ENCODE measurements at regions not wholly inside any gene's neighbourhood (a gene's known extent, or its start where the extent isn't known, plus 50 kb on each side); places are given as distances from the start of the nearest gene placed in this dataset.
A peak's percentile ranks its signal among the peaks of the same experiment; 100 is the strongest.

- H3K4me3 ChIP-seq: no peak overlapping the region
- DNase-seq: no peak
- no peak overlapping the region for H3K27ac ChIP-seq
- H3K4me1 ChIP-seq: peaks cover 11% of the 10 kb centered on the region
- no peaks in the 10 kb centered on the region for H3K9me3 ChIP-seq (replicated peaks)
- no peaks in the 10 kb centered on the region for H3K36me3 ChIP-seq
- no peaks in the 10 kb centered on the region for H3K27me3 ChIP-seq
These were observed 903.9 kb upstream of the ADGRL2 start for GRCh38 chr1:80896781-80897356.

GRCh38 chr1:80894921-80895320 lies 905.8 kb upstream of the ADGRL2 start:
- Histone ChIP-seq H3K36me3 (no peaks in the 10 kb centered on the region), H3K4me3 (no peak overlapping the region), H3K27me3 (no peaks in the 10 kb centered on the region), H3K27ac (no peak overlapping the region), H3K4me1 (peaks cover 11% of the 10 kb centered on the region), H3K9me3 (replicated peaks) (no peaks in the 10 kb centered on the region)
- no peak for DNase-seq

- Histone ChIP-seq H3K27me3 (no peaks in the 10 kb centered on the region), H3K36me3 (no peaks in the 10 kb centered on the region), H3K27ac (peak overlapping the region; percentile 39; the same call in 1 of the 2 replicates), H3K9me3 (replicated peaks) (no peaks in the 10 kb centered on the region), H3K4me1 (peaks cover 11% of the 10 kb centered on the region), H3K4me3 (peak overlapping the region; percentile 22)
- peak in 1 of 2 experiments; percentile 27 for DNase-seq
These were observed 907.6 kb upstream of the ADGRL2 start for GRCh38 chr1:80893115-80893514.

GRCh38 chr1:80892539-80892938 lies 908.2 kb upstream of the ADGRL2 start:
- peaks cover 11% of the 10 kb centered on the region for H3K4me1 ChIP-seq
- H3K4me3 ChIP-seq: peak overlapping the region; percentile 22
- H3K9me3 ChIP-seq (replicated peaks): no peaks in the 10 kb centered on the region

DNA sequence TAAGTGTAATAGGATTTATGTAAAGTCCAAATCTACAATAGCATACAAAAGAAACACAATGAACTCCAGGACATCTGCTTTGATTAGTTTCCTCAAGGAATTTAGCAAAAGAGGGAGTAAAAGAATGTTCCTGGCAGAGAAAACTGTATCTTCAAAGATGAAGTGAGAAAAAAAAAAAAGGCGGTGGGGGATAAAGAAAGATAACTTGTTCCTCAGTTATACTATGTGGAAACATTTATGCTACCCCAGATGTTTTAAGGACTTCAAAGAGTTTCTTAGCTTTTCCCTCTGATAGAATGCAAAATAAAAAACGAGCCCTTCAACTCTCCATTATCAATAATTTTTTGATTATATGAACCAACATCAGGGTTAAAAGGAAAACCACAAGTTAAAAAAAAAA lies 908.9 kb upstream of the ADGRL2 start:
- H3K4me3 ChIP-seq: no peak overlapping the region
- no peaks in the 10 kb centered on the region for H3K36me3 ChIP-seq
- no peaks in the 10 kb centered on the region for H3K27me3 ChIP-seq
- H3K4me1 ChIP-seq: peaks cover 11% of the 10 kb centered on the region
- no peak overlapping the region for H3K27ac ChIP-seq
- no peaks in the 10 kb centered on the region for H3K9me3 ChIP-seq (replicated peaks)
- no peak for DNase-seq

More at GRCh38 chr1:80892539-80892938, 908.2 kb upstream of the ADGRL2 start:
- peak; percentile 23 to 66 for DNase-seq
- Histone ChIP-seq H3K36me3 (no peaks in the 10 kb centered on the region), H3K27ac (peak overlapping the region; percentile 39; the same call in 1 of the 2 replicates), H3K27me3 (no peaks in the 10 kb centered on the region)

- H3K36me3 ChIP-seq: no peaks in the 10 kb centered on the region
- H3K4me3 ChIP-seq: no peak overlapping the region
- peaks cover 8% of the 10 kb centered on the region; the same call in 1 of the 2 replicates for H3K4me1 ChIP-seq
- H3K27ac ChIP-seq: no peak overlapping the region
- DNase-seq: no peak
- no peaks in the 10 kb centered on the region for H3K27me3 ChIP-seq
- no peaks in the 10 kb centered on the region for H3K9me3 ChIP-seq (replicated peaks)
These were observed 918.2 kb upstream of the ADGRL2 start for GRCh38 chr1:80882553-80882952.

- DNase-seq: no peak
- Histone ChIP-seq H3K36me3 (no peaks in the 10 kb centered on the region), H3K27me3 (no peaks in the 10 kb centered on the region), H3K4me1 (peaks cover 8% of the 10 kb centered on the region; the same call in 1 of the 2 replicates), H3K4me3 (no peak overlapping the region), H3K27ac (no peak overlapping the region), H3K9me3 (replicated peaks) (no peaks in the 10 kb centered on the region)
These were observed 922.4 kb upstream of the ADGRL2 start for GRCh38 chr1:80878343-80878742.

GRCh38 chr1:80876035-80876434 lies 924.7 kb upstream of the ADGRL2 start:
- H3K9me3 ChIP-seq (replicated peaks): no peaks in the 10 kb centered on the region
- H3K27me3 ChIP-seq: no peaks in the 10 kb centered on the region
- H3K4me1 ChIP-seq: no peaks in the 10 kb centered on the region
- no peaks in the 10 kb centered on the region for H3K36me3 ChIP-seq
- DNase-seq: no peak
- no peak overlapping the region for H3K4me3 ChIP-seq
- no peak overlapping the region for H3K27ac ChIP-seq

DNA sequence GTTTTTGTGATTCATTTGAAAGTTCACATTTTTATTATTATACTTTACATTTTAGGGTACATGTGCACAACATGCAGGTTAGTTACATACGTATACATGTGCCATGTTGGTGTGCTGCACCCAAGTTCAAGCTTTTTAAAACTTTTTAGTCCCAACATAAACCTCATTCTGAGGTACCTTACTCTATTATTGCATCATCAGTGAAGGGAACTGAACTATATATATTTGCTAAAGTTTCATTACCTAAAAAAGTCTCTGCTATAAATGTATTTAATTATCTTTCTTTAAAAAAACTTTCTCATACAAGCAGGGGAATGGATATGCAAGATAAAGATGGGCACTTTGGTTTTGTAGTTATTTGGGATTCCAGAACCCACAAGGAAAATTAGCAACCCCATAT lies 931.4 kb upstream of the ADGRL2 start:
- Histone ChIP-seq H3K36me3 (no peaks in the 10 kb centered on the region), H3K4me1 (peaks cover 12% of the 10 kb centered on the region), H3K4me3 (no peak overlapping the region), H3K27me3 (no peaks in the 10 kb centered on the region), H3K27ac (no peak overlapping the region), H3K9me3 (replicated peaks) (no peaks in the 10 kb centered on the region)
- no peak for DNase-seq

DNA sequence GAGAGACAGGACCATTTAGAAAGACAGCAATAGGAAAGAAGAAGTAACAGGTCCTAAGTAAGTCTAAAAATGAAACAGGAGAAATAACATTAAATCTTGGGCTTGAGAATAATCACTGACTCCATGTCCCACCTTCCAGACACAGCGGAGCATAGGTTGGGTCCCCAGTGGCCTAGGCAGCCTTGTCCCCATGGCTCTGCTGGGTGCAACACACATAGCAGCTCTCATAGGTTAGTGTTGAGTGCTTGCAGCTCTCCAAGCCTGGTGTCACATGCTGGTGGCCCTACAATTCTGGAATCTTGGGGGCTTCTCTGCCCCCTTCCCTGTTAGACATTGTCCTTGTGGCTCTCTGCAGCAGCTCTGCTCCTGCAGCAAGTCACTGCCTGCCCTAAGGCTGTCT lies 952.8 kb upstream of the ADGRL2 start:
- no peak overlapping the region for H3K4me3 ChIP-seq
- no peaks in the 10 kb centered on the region for H3K4me1 ChIP-seq
- no peak overlapping the region for H3K27ac ChIP-seq
- no peaks in the 10 kb centered on the region for H3K9me3 ChIP-seq (replicated peaks)
- no peaks in the 10 kb centered on the region for H3K36me3 ChIP-seq
- no peak for DNase-seq
- H3K27me3 ChIP-seq: no peaks in the 10 kb centered on the region

DNA sequence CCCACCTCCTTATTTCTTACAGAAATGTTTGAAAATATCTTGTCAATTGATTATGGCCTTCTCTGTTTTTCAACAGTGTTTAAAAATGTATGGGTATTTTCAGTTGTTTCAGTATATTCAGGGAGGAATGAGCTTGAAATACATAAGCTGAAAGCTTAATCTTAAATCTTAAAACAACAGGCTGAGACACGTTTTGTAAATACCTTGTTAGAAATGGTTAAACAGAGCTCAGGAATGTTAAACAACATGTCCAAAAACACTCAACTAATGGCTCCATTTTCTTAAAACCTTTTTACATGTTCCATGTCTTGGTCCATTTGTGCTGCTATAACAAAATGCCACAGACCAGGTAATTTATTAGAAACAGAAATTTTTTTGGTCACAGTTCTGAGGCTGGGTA lies 953.8 kb upstream of the ADGRL2 start:
- Histone ChIP-seq H3K9me3 (replicated peaks) (no peaks in the 10 kb centered on the region), H3K27me3 (no peaks in the 10 kb centered on the region), H3K4me1 (no peaks in the 10 kb centered on the region), H3K4me3 (no peak overlapping the region), H3K36me3 (no peaks in the 10 kb centered on the region), H3K27ac (no peak overlapping the region)
- DNase-seq: no peak

DNA sequence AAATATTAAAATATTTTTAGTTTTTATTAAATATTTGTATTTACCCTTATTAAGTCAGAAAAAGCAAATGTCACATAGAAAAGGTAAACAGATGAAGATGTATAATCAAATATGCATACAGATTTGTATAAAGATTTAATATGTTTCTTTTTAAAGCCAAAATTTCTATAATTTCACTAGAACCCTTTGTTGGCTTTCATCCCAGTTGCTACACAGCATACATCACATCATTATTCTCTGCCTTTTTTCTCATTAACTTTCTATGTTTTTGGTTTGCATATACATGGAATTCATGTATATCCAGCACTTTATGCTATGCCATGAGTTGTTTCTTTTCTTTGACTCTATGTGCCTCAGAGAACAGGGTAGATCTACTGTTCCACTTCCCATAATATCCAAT lies 957.9 kb upstream of the ADGRL2 start:
- Histone ChIP-seq H3K4me1 (peaks cover 6% of the 10 kb centered on the region), H3K9me3 (replicated peaks) (no peaks in the 10 kb centered on the region), H3K4me3 (no peak overlapping the region), H3K27me3 (no peaks in the 10 kb centered on the region), H3K27ac (no peak overlapping the region), H3K36me3 (no peaks in the 10 kb centered on the region)
- no peak for DNase-seq

DNA sequence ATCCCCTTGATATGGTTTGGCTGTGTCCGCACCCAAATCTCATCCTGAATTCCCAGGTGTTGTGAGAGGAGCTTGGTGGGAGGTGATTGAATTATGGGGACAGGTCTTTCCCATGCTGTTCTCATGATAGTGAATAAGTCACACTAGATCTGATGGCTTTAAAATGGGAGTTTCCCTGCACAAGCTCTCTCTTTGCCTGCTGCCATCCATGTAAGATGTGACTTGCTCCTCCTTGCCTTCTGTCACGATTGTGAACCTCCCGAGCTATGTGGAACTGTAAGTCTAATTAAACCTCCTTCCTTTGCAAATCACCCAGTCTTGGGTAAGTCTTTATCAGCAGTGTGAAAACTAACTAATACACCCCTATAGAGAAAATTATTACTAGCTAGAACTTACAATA lies 959.5 kb upstream of the ADGRL2 start:
- no peak overlapping the region for H3K4me3 ChIP-seq
- no peak overlapping the region for H3K27ac ChIP-seq
- no peaks in the 10 kb centered on the region for H3K36me3 ChIP-seq
- H3K9me3 ChIP-seq (replicated peaks): no peaks in the 10 kb centered on the region
- H3K27me3 ChIP-seq: no peaks in the 10 kb centered on the region
- peaks cover 19% of the 10 kb centered on the region for H3K4me1 ChIP-seq
- DNase-seq: no peak

DNA sequence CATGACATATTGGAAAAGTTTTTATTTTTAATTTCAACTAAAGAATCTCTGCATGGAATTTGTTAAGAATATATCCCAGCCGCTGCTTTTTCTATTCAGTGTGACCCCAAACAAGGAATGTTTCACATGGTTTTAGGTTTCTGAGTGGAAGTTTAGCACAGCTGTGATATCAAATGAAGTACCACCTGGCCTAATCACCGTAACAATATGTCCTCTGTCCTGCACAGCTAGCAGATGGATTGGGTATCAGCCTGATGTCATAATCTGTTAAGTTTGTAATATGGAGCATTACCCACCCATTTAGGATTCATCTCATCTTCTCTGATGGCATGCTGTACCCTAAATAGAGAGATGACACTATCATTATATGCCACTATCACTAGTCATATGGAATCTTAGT lies 963.7 kb upstream of the ADGRL2 start:
- Histone ChIP-seq H3K36me3 (no peaks in the 10 kb centered on the region), H3K4me3 (no peak overlapping the region), H3K9me3 (replicated peaks) (no peaks in the 10 kb centered on the region), H3K27ac (peak overlapping the region; percentile 87), H3K4me1 (peaks cover 25% of the 10 kb centered on the region), H3K27me3 (no peaks in the 10 kb centered on the region)
- peak; percentile 76 to 94 for DNase-seq

GRCh38 chr1:80836505-80836904 lies 964.2 kb upstream of the ADGRL2 start:
- Histone ChIP-seq H3K36me3 (no peaks in the 10 kb centered on the region), H3K4me3 (no peak overlapping the region), H3K27me3 (no peaks in the 10 kb centered on the region), H3K4me1 (peaks cover 25% of the 10 kb centered on the region), H3K9me3 (replicated peaks) (no peaks in the 10 kb centered on the region), H3K27ac (peak overlapping the region; percentile 87)
- peak in 1 of 2 experiments; percentile 63 for DNase-seq

DNA sequence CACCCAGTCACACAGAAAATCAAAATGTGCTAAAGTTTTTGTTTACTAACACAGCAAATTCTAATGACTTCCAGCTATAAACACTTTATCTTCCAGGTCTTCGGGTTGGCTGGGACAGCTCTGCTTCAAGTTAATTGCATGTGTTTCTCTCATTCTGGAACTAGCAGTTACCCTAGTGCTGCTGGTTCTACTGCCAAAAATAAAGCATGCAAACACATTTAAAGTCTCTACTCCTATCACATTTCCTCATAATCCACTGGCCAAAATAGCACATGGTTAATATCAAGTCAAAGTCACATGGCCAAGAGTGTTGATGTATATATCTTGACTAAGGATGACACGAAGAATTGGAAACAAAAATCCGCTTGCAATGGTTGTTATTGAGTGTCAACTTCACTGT lies 973.1 kb upstream of the ADGRL2 start:
- Histone ChIP-seq H3K4me3 (no peak overlapping the region), H3K4me1 (no peaks in the 10 kb centered on the region), H3K27me3 (no peaks in the 10 kb centered on the region), H3K27ac (no peak overlapping the region), H3K9me3 (replicated peaks) (no peaks in the 10 kb centered on the region), H3K36me3 (no peaks in the 10 kb centered on the region)
- no peak for DNase-seq
